K562 (cell line): ENCODE measurements at regions not wholly inside any gene's neighbourhood (a gene's known extent, or its start where the extent isn't known, plus 50 kb on each side); places are given as distances from the start of the nearest gene placed in this dataset.

Experiments
- ATAC-seq: fragments of 200-7000 bp; cut with Tn5 transposase; 3 replicates; pipeline ENCODE4 v1.9.1; 2020; ENCODE audit warnings: moderate library complexity
- BruUV-seq: library from RNA; stranded (reverse); fragments of 400-500 nt; replicated peaks from 2 replicates; lab custom pipeline; 2021; lab: Mats Ljungman, UMichigan
- CTCF ChIA-PET: fragments of 300-600 bp; formaldehyde crosslinking; extraction: SDS; loops from one replicate; lab custom pipeline; 2021; ENCODE audit warnings: low intra/inter-chr PET ratio; lab: Yijun Ruan, JAX
- POLR2A ChIA-PET: fragments of 300-600, 350-650 bp; sonication (Branson Sonifier 250); formaldehyde crosslinking; extraction: SDS; loops from one replicate; lab custom pipeline; 2021; ENCODE audit warnings: antibody characterized with exemption, inconsistent platforms; lab: Yijun Ruan, JAX
- DNase-seq, 4 experiments: peaks; one replicate each; pipeline versions ENCODE4 v3.0.0 to v3.0.0-alpha.2; 2011 to 2018; ENCODE audit warnings: low spot score in 3 of 4, mixed read lengths in 3 of 4; ENCODE audit errors: extremely low read depth in 1 of 4
- FAIRE-seq: peaks from 2 replicates; lab custom pipeline; 2011; peaks lifted over from hg19 to GRCh38; lab: Jason Lieb, UNC
- H2AFZ ChIP-seq: 2 replicates; pipeline ENCODE4 v1.6.0; 2011; ENCODE audit warnings: low read depth, low read length, control low read depth, inconsistent platforms
- H3K27ac ChIP-seq: fragments of 200-600 bp; 3 replicates; pipeline ENCODE4 v1.8.0; 2011; ENCODE audit warnings: low read depth, mild to moderate bottlenecking, control low read depth, inconsistent platforms, low read length, moderate library complexity, mixed read lengths; ENCODE audit errors: extremely low read depth
- H3K27me3 ChIP-seq, 2 experiments: fragments of 300-600 bp in 1 of 2; 2 replicates in 1 of 2; 3 replicates in 1 of 2; pipeline versions ENCODE4 v1.6.0 to v1.8.0; 2011; ENCODE audit warnings: inconsistent platforms in 2 of 2, low read length in 2 of 2, mild to moderate bottlenecking in 1 of 2, mixed read lengths in 1 of 2, moderate library complexity in 1 of 2; ENCODE audit not compliant: control insufficient read depth in 2 of 2, insufficient read depth in 2 of 2
- H3K36me3 ChIP-seq: fragments of 300-600 bp; 3 replicates; pipeline ENCODE4 v1.8.0; 2011; ENCODE audit warnings: mild to moderate bottlenecking, low read length, inconsistent platforms; ENCODE audit not compliant: control insufficient read depth, insufficient read depth
- H3K4me1 ChIP-seq, 2 experiments: fragments of 200-600 bp in 1 of 2; replicated peaks in 1 of 2; 2 replicates in 1 of 2; 3 replicates in 1 of 2; pipeline versions ENCODE4 v1.5.1 to v1.8.0; 2011; ENCODE audit warnings: inconsistent platforms in 2 of 2, low read length in 2 of 2, mild to moderate bottlenecking in 1 of 2, mixed read lengths in 1 of 2, moderate library complexity in 1 of 2; ENCODE audit not compliant: control insufficient read depth in 2 of 2, insufficient read depth in 2 of 2
- H3K4me2 ChIP-seq: 2 replicates; pipeline ENCODE4 v1.6.1; 2011; ENCODE audit warnings: low read length, control low read depth, inconsistent platforms, mixed read lengths; ENCODE audit not compliant: insufficient read depth
- H3K4me3 ChIP-seq: fragments of 200-600 bp; sonication (generic), shearing (Covaris generic); 2 replicates; pipeline ENCODE4 v1.5.1; 2016; ENCODE audit warnings: control low read depth, inconsistent platforms
- H3K79me2 ChIP-seq: fragments of 200-600 bp; 3 replicates; pipeline ENCODE4 v1.8.0; 2011; ENCODE audit warnings: low read length, inconsistent platforms; ENCODE audit not compliant: control insufficient read depth, insufficient read depth
- H3K9ac ChIP-seq, 2 experiments: 2 replicates each; pipeline versions ENCODE4 v1.6.0 to v1.6.1; 2011; ENCODE audit warnings: low read depth in 2 of 2, low read length in 2 of 2, control low read depth in 1 of 2, inconsistent platforms in 1 of 2, mild to moderate bottlenecking in 1 of 2, mixed read lengths in 1 of 2; ENCODE audit not compliant: insufficient read depth in 1 of 2
- H3K9me1 ChIP-seq: one replicate; pipeline ENCODE4 v1.6.0; 2011; ENCODE audit warnings: inconsistent platforms, mild to moderate bottlenecking, low read length, moderate library complexity; ENCODE audit not compliant: control insufficient read depth, insufficient read depth
- H3K9me3 ChIP-seq: replicated peaks from 2 replicates; pipeline ENCODE4 v1.5.1; 2011; ENCODE audit warnings: low read depth, low read length, inconsistent platforms; ENCODE audit not compliant: control insufficient read depth, insufficient read depth
- H4K20me1 ChIP-seq: replicated peaks from 2 replicates; pipeline ENCODE4 v1.6.1; 2011; ENCODE audit warnings: low read length, inconsistent platforms, mixed read lengths; ENCODE audit not compliant: control insufficient read depth, insufficient read depth
- CBX3 ChIP-seq, 2 experiments: IDR thresholded peaks; 1 replicate in 1 of 2; 2 replicates in 1 of 2; pipeline ENCODE4 v1.6.1; 2012; ENCODE audit warnings: inconsistent platforms in 2 of 2, low read length in 2 of 2, borderline replicate concordance in 1 of 2, control low read depth in 1 of 2
- CBX5 ChIP-seq: IDR thresholded peaks from 2 replicates; pipeline ENCODE4 v1.6.1; 2014; ENCODE audit warnings: low read depth, borderline replicate concordance
- ELK3 ChIP-seq: fragments of 450-650 bp; formaldehyde crosslinking; IDR thresholded peaks from 2 replicates; pipeline ENCODE4 v1.4.0; 2020; ENCODE audit warnings: mild to moderate bottlenecking
- PRPF4 ChIP-seq: fragments of 200-400 bp; formaldehyde crosslinking; IDR thresholded peaks from one replicate; pipeline ENCODE4 v1.6.1; 2017; ENCODE audit warnings: low read length, low read depth, mild to moderate bottlenecking; ENCODE audit not compliant: insufficient read depth, poor library complexity, severe bottlenecking
- ZNF280A ChIP-seq: fragments of 450-650 bp; IDR thresholded peaks from 2 replicates; pipeline ENCODE4 v1.6.1; 2018; ENCODE audit warnings: mild to moderate bottlenecking, low read depth; ENCODE audit not compliant: partially characterized antibody
- WGBS: fragments of 100-300 bp; shearing (Covaris generic); methylation state at CpG from one replicate; pipeline ENCODE4 v1.1.6; 2016; ENCODE audit warnings: low coverage, mixed read lengths; ENCODE audit not compliant: insufficient coverage; ENCODE audit errors: missing lambda C conversion rate; 5-methylcytosine and 5-hydroxymethylcytosine counted together
- in situ Hi-C: fragments of 300-500 bp; cut with MboI; formaldehyde crosslinking; loops from 4 replicates; pipeline ENCODE4 v1.15.0; 2018; ENCODE audit warnings: inconsistent platforms, mixed read lengths
- intact Hi-C: fragments of 100-400 bp; cut with micrococcal nuclease; formaldehyde crosslinking; loops from 2 replicates; pipeline ENCODE4 v1.14.2; 2022

- Histone ChIP-seq H3K9me1 (no peaks in the 10 kb centered on the region), H3K4me2 (no peak overlapping the region), H3K79me2 (no peaks in the 10 kb centered on the region), H3K9me3 (0 out of 2 replicates have a peak, but pooled peaks cover 2% of the 10 kb centered on the region), H4K20me1 (no peaks in the 10 kb centered on the region), H2AFZ (no peak overlapping the region), H3K4me1 (no peaks in the 10 kb centered on the region), H3K4me3 (no peak overlapping the region), H3K36me3 (no peaks in the 10 kb centered on the region), H3K9ac (no peak overlapping the region), H3K27ac (no peak overlapping the region), H3K27me3 (no peaks in the 10 kb centered on the region)
- intact Hi-C loops: no loop called here
- POLR2A ChIA-PET: interaction anchor here (0.6 kb wide), 1 partner anchor 191 kb away, joined by 3 read pairs; no protein-coding TSS in a partner anchor
- WGBS: 2% methylated on average over 9 of the region's 9 CpGs
- no TSS peak for BruUV-seq
- ATAC-seq (no peak), DNase-seq (no peak), FAIRE-seq (no peak)
- in situ Hi-C loops: no loop called here
- CTCF ChIA-PET: no interaction called here
- 0 out of 2 replicates have a peak, but pooled peaks have one; percentile 48 for TF ChIP-seq CBX5
- TF ChIP-seq PRPF4: no peak
- TF ChIP-seq ZNF280A: peak; percentile 84
- TF ChIP-seq ELK3 (CRISPR knock-in tag): no peak
- 0 out of 3 replicates have a peak, but pooled peaks of 1 of the 2 experiments have one; percentile 29 for TF ChIP-seq CBX3 (IDR thresholded peaks at IDR 0.05; ENCODE audit: borderline replicate concordance in 1 of 2, low read length in 2 of 2)
These were observed 1269.5 kb downstream of the TYW1 start for GRCh38 chr7:68266004-68266579.
